Smooth muscle cell (in vitro differentiated cells): ENCODE measurements at regions not wholly inside any gene's neighbourhood (a gene's known extent, or its start where the extent isn't known, plus 50 kb on each side); places are given as distances from the start of the nearest gene placed in this dataset.

Source experiments
- DNase-seq: peaks from one replicate; lab custom pipeline; 2025; ENCODE audit not compliant: unreplicated experiment; lab: John Stamatoyannopoulos, UW
- H2AFZ ChIP-seq: fragments of 200-600 bp; sonication (generic); 2 replicates; pipeline ENCODE4 v1.6.0; 2016; ENCODE audit warnings: antibody characterized with exemption, low read depth, mild to moderate bottlenecking
- H3F3A ChIP-seq: fragments of 200-600 bp; sonication (generic); 2 replicates; pipeline ENCODE4 v1.6.0; 2017; ENCODE audit warnings: antibody characterized with exemption, low read depth
- H3K27ac ChIP-seq: fragments of 200-600 bp; sonication (generic); 2 replicates; pipeline ENCODE4 v1.5.1; 2016; ENCODE audit warnings: low read depth, mild to moderate bottlenecking
- H3K27me3 ChIP-seq: fragments of 200-600 bp; sonication (generic); 2 replicates; pipeline ENCODE4 v1.6.1; 2016; ENCODE audit warnings: low read depth, mild to moderate bottlenecking
- H3K36me3 ChIP-seq: fragments of 200-600 bp; sonication (generic); 2 replicates; pipeline ENCODE4 v1.5.1; 2016; ENCODE audit warnings: low read depth
- H3K4me1 ChIP-seq: fragments of 200-600 bp; sonication (generic); 2 replicates; pipeline ENCODE4 v1.5.1; 2016; ENCODE audit warnings: low read depth
- H3K4me2 ChIP-seq: fragments of 200-600 bp; sonication (generic); 2 replicates; pipeline ENCODE4 v1.6.0; 2016; ENCODE audit warnings: mild to moderate bottlenecking
- H3K4me3 ChIP-seq: fragments of 200-600 bp; sonication (generic); 2 replicates; pipeline ENCODE4 v1.5.1; 2016; ENCODE audit warnings: mild to moderate bottlenecking
- H3K79me2 ChIP-seq: fragments of 200-600 bp; sonication (generic); 2 replicates; pipeline ENCODE4 v1.6.0; 2016; ENCODE audit warnings: low read depth, mild to moderate bottlenecking
- H3K9ac ChIP-seq: fragments of 200-600 bp; sonication (generic); 2 replicates; pipeline ENCODE4 v1.6.0; 2016; ENCODE audit warnings: low read depth
- H3K9me3 ChIP-seq: fragments of 200-600 bp; sonication (generic); replicated peaks from 2 replicates; pipeline ENCODE4 v1.5.1; 2016; ENCODE audit warnings: low read depth
- H4K20me1 ChIP-seq: fragments of 200-600 bp; sonication (generic); 2 replicates; pipeline ENCODE4 v1.6.0; 2016; ENCODE audit warnings: low read depth
- WGBS: methylation state at CpG from one replicate; pipeline ENCODE4 v1.1.7; 2016; ENCODE audit warnings: low lambda C conversion rate; 5-methylcytosine and 5-hydroxymethylcytosine counted together
- TF ChIP-seq, protein P1 (sequence below): fragments of 200-600 bp; sonication (generic); IDR thresholded peaks from 2 replicates; pipeline ENCODE4 v1.5.1; 2017; ENCODE audit warnings: borderline replicate concordance, mild to moderate bottlenecking, antibody characterized with exemption; ENCODE audit not compliant: insufficient read depth, poor library complexity, severe bottlenecking

GRCh38 chr12:58433959-58434358 is 486.3 kb downstream of the LRIG3 start:
- H3K4me3 ChIP-seq = no peak overlapping the region
- no peak overlapping the region for H3K9ac ChIP-seq
- H4K20me1 ChIP-seq = no peaks in the 10 kb centered on the region
- H3K4me2 ChIP-seq = no peak overlapping the region
- H3K79me2 ChIP-seq = no peaks in the 10 kb centered on the region
- no peaks in the 10 kb centered on the region for H3K4me1 ChIP-seq
- no peaks in the 10 kb centered on the region for H3K27me3 ChIP-seq
- DNase-seq = no peak
- H3K27ac ChIP-seq = no peak overlapping the region
- H2AFZ ChIP-seq = no peak overlapping the region
- no peaks in the 10 kb centered on the region for H3K9me3 ChIP-seq
- no peaks in the 10 kb centered on the region for H3K36me3 ChIP-seq
- H3F3A ChIP-seq = no peaks in the 10 kb centered on the region
- TF ChIP-seq, protein P1, sequence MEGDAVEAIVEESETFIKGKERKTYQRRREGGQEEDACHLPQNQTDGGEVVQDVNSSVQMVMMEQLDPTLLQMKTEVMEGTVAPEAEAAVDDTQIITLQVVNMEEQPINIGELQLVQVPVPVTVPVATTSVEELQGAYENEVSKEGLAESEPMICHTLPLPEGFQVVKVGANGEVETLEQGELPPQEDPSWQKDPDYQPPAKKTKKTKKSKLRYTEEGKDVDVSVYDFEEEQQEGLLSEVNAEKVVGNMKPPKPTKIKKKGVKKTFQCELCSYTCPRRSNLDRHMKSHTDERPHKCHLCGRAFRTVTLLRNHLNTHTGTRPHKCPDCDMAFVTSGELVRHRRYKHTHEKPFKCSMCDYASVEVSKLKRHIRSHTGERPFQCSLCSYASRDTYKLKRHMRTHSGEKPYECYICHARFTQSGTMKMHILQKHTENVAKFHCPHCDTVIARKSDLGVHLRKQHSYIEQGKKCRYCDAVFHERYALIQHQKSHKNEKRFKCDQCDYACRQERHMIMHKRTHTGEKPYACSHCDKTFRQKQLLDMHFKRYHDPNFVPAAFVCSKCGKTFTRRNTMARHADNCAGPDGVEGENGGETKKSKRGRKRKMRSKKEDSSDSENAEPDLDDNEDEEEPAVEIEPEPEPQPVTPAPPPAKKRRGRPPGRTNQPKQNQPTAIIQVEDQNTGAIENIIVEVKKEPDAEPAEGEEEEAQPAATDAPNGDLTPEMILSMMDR = no peak
- 55% methylated on average over 1 of the region's 1 CpG for WGBS

DNA sequence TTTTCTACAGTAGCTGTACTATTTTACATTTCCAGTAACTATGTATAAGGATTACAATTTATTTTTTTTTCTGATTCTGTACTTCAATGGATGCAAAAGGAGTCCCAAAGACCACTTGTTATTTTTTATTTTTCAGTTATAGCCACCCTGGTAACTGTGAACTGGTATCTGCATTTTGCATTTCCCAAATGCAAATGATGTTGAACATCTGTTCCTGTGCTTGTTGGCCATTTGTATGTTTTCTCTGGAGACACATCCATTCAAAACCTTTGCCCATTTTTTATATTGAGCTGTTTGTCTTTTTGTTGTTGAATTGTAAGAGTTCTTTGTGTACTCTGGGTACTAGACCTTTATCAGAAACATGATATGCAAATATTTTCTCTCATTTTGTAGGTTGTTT is 485.6 kb downstream of the LRIG3 start:
- TF ChIP-seq, protein P1 = no peak
- Histone ChIP-seq H3K27me3 (no peaks in the 10 kb centered on the region), H3K27ac (no peak overlapping the region), H3K36me3 (no peaks in the 10 kb centered on the region), H3K9me3 (no peaks in the 10 kb centered on the region), H3K4me1 (no peaks in the 10 kb centered on the region), H3K79me2 (no peaks in the 10 kb centered on the region), H3K4me2 (no peak overlapping the region), H4K20me1 (no peaks in the 10 kb centered on the region), H3K9ac (no peak overlapping the region), H3F3A (no peaks in the 10 kb centered on the region), H2AFZ (no peak overlapping the region), H3K4me3 (no peak overlapping the region)
- DNase-seq = no peak

DNA sequence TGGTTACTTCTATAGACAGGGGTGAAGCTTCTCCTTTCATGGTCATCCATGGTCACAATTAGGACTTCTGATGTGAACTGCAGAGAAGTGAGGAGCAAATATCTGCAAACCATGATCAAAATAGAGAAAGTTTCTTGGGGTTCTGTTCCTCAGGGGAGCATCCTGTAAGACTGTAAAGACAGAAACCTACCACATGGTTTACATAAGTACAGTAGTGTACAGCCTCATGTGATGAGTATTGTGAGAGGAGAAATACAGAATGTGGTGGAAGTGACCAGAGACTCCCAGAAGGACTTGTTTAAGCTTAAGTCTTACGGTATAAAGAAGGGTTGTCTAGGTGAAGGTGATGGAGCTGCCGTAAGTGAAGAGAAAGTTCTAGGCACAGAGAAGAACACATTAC is 484.7 kb downstream of the LRIG3 start:
- Histone ChIP-seq H3K9me3 (no peaks in the 10 kb centered on the region), H3K4me1 (no peaks in the 10 kb centered on the region), H3F3A (no peaks in the 10 kb centered on the region), H3K27ac (no peak overlapping the region), H4K20me1 (no peaks in the 10 kb centered on the region), H3K4me2 (no peak overlapping the region), H3K4me3 (no peak overlapping the region), H3K36me3 (no peaks in the 10 kb centered on the region), H3K9ac (no peak overlapping the region), H3K79me2 (no peaks in the 10 kb centered on the region), H3K27me3 (no peaks in the 10 kb centered on the region), H2AFZ (no peak overlapping the region)
- DNase-seq = no peak
- WGBS = 97% methylated on average over 2 of the region's 2 CpGs
- TF ChIP-seq, protein P1 = no peak

DNA sequence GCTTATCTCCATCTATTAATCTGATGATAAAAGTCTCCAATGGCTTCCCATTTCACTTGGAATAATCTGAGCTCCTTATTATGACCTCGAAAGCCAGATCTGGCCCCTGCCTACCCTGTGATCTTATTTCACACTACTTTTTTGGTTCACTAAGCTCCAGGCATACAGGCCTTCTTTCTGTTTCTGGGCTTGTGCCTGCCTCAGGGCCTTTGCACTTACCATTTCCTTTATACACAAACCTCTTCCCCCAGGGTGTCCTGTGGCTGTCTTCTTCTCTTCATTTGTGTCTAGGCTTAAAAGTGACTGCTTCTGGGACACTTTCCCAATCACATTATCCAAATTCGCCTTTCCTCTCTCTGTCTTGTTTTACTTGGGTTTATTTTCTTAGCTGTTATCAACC is 478.8 kb downstream of the LRIG3 start:
- H3K27ac ChIP-seq = no peak overlapping the region
- H3K9ac ChIP-seq = no peak overlapping the region
- H3K9me3 ChIP-seq = no peaks in the 10 kb centered on the region
- H3F3A ChIP-seq = no peaks in the 10 kb centered on the region
- no peak overlapping the region for H3K4me2 ChIP-seq
- no peak for DNase-seq
- no peaks in the 10 kb centered on the region for H3K36me3 ChIP-seq
- WGBS = 95% methylated on average over 2 of the region's 2 CpGs
- H3K4me3 ChIP-seq = no peak overlapping the region
- H2AFZ ChIP-seq = no peak overlapping the region
- no peaks in the 10 kb centered on the region for H3K79me2 ChIP-seq
- TF ChIP-seq, protein P1 = no peak
- H4K20me1 ChIP-seq = no peaks in the 10 kb centered on the region
- no peaks in the 10 kb centered on the region for H3K27me3 ChIP-seq
- no peaks in the 10 kb centered on the region for H3K4me1 ChIP-seq
